ENCODE measurements at regions not wholly inside any gene's neighbourhood (a gene's known extent, or its start where the extent isn't known, plus 50 kb on each side); places are given as distances from the start of the nearest gene placed in this dataset.

DNA sequence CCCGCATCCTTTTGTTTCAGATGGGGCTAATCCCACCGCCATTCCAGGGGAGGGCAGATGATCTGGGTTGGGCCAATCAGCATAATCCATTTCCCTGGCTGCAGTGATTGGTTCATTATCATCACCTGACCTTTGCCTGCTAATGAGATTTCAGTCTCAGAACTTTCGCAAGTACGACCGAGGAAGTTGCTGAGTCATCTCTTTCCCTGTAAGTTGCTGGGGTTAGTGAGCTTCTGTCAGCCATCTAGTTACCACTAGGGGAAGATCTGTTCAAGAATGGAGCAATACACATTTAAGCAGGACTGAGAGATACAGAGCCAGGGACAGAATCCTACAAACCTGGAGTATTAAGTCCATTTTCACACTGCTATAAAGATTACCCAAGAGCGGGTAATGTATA is 65.3 kb upstream of the NUDT7 start:
- H3K23ac ChIP-seq (ENCODE audit: low read length): no peak overlapping the region
- WGBS (ENCODE audit: extremely low coverage, insufficient coverage, insufficient read length): no CpG with 5 or more reads among the region's 6 CpGs

DNA sequence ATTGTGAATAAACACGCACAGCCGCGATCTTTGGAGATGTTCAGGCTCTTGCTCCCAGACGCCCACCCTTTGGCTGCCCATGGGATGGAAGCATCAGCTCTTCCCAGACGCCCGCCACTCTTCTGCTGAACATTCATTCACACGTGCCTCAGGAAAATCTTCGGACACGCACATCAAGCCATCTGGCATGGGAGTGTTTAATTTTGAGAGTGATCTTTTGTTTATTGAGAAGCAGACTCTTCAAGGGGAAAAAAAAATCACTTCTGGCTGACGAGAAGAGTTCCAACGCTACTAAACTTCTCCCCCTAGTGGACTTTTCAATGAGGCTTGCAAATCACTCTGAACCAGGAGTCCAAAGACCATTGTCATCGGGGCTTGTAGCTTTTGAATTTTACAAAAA is 62.0 kb upstream of the NUDT7 start:
- H4K12ac ChIP-seq (ENCODE audit: low read depth, low read length): no peak overlapping the region
- no peak overlapping the region for H2AK5ac ChIP-seq (ENCODE audit: low read length)
- no peak overlapping the region for H4K8ac ChIP-seq (ENCODE audit: low read depth, low read length)
- H3K27ac ChIP-seq (ENCODE audit: low read depth, low read length): no peak overlapping the region
- no peak overlapping the region for H2BK12ac ChIP-seq (ENCODE audit: low read length)
- H3K4me2 ChIP-seq (ENCODE audit: low read length): no peak overlapping the region
- no peak overlapping the region for H4K91ac ChIP-seq (ENCODE audit: low read depth, low read length)
- H2BK120ac ChIP-seq (ENCODE audit: insufficient read depth, low read length, poor library complexity): no peak overlapping the region
- no peak overlapping the region for H3K23ac ChIP-seq (ENCODE audit: low read length)
- no peaks in the 10 kb centered on the region for H3K4me1 ChIP-seq (ENCODE audit: control insufficient read depth in 1 of 2, insufficient read depth in 2 of 2, low read length in 2 of 2)
- H3K9me3 ChIP-seq (ENCODE audit: insufficient read depth, low read depth, low read length): peaks cover 3% of the 10 kb centered on the region
- no peaks in the 10 kb centered on the region for H3K27me3 ChIP-seq (ENCODE audit: insufficient read depth, low read length)
- H3K4me3 ChIP-seq (ENCODE audit: low read depth, low read length): no peak overlapping the region
- no peak overlapping the region for H3K4ac ChIP-seq (ENCODE audit: low read depth, low read length)
- no peaks in the 10 kb centered on the region for H3K36me3 ChIP-seq (ENCODE audit: control insufficient read depth in 1 of 2, insufficient read depth in 2 of 2, low read length in 2 of 2)
- no peak overlapping the region for H3K14ac ChIP-seq (ENCODE audit: low read length)
- no peak overlapping the region for H3K18ac ChIP-seq (ENCODE audit: low read length)
- no peak overlapping the region for H2AFZ ChIP-seq (ENCODE audit: insufficient read depth, low read length, poor library complexity)
- peak in 1 of 2 donors; percentile 68 for DNase-seq
- no peak overlapping the region for H2BK5ac ChIP-seq (ENCODE audit: low read depth, low read length, poor library complexity)
- no CpG with 5 or more reads among the region's 12 CpGs for WGBS (ENCODE audit: extremely low coverage, insufficient coverage, insufficient read length)
- no peak overlapping the region for H3K9ac ChIP-seq (ENCODE audit: low read length)
- H3K79me2 ChIP-seq (ENCODE audit: control insufficient read depth, insufficient read depth, low read length, poor library complexity): no peaks in the 10 kb centered on the region
- no peaks in the 10 kb centered on the region for H3K79me1 ChIP-seq (ENCODE audit: low read length)

More for the DNA sequence above, 65.3 kb upstream of the NUDT7 start:
- H3K14ac ChIP-seq (ENCODE audit: low read length): no peak overlapping the region
- H3K27ac ChIP-seq (ENCODE audit: low read depth, low read length): no peak overlapping the region
- no peak overlapping the region for H3K4ac ChIP-seq (ENCODE audit: low read depth, low read length)
- H3K36me3 ChIP-seq (ENCODE audit: control insufficient read depth in 1 of 2, insufficient read depth in 2 of 2, low read length in 2 of 2): no peaks in the 10 kb centered on the region
- no peak overlapping the region for H4K12ac ChIP-seq (ENCODE audit: low read depth, low read length)
- peak in 1 of 2 donors; percentile 44 for DNase-seq
- H4K8ac ChIP-seq (ENCODE audit: low read depth, low read length): no peak overlapping the region
- H3K79me1 ChIP-seq (ENCODE audit: low read length): no peaks in the 10 kb centered on the region
- H2BK5ac ChIP-seq (ENCODE audit: low read depth, low read length, poor library complexity): no peak overlapping the region
- H3K9me3 ChIP-seq (ENCODE audit: insufficient read depth, low read depth, low read length): no peaks in the 10 kb centered on the region
- no peak overlapping the region for H3K9ac ChIP-seq (ENCODE audit: low read length)
- no peak overlapping the region for H3K18ac ChIP-seq (ENCODE audit: low read length)
- no peak overlapping the region for H2AK5ac ChIP-seq (ENCODE audit: low read length)
- H3K4me3 ChIP-seq (ENCODE audit: low read depth, low read length): no peak overlapping the region
- H2AFZ ChIP-seq (ENCODE audit: insufficient read depth, low read length, poor library complexity): no peak overlapping the region
- no peak overlapping the region for H2BK120ac ChIP-seq (ENCODE audit: insufficient read depth, low read length, poor library complexity)
- no peak overlapping the region for H3K4me2 ChIP-seq (ENCODE audit: low read length)
- no peak overlapping the region for H4K91ac ChIP-seq (ENCODE audit: low read depth, low read length)
- no peak overlapping the region for H2BK12ac ChIP-seq (ENCODE audit: low read length)
- no peaks in the 10 kb centered on the region for H3K27me3 ChIP-seq (ENCODE audit: insufficient read depth, low read length)
- no peaks in the 10 kb centered on the region for H3K79me2 ChIP-seq (ENCODE audit: control insufficient read depth, insufficient read depth, low read length, poor library complexity)
- no peaks in the 10 kb centered on the region for H3K4me1 ChIP-seq (ENCODE audit: control insufficient read depth in 1 of 2, insufficient read depth in 2 of 2, low read length in 2 of 2)

DNA sequence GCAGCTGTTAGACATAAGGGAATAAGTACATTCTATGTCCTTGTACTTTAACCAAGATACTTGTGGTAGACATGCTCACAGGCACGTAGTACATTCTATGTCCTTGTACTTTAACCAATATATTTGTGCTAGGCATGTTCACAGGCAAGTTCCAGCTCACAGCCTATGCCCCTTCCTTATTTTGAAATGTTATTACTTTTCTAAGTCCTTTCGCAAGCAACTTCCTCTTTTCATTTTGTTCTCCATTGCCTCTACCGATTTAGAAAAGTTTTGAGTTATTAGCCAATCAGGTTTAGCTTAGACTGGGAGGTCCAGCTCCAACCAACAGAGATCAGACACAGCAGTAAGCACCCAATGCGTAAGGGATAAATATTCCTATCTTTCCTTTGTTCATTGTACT is 60.1 kb upstream of the NUDT7 start:
- no peak overlapping the region for H4K12ac ChIP-seq (ENCODE audit: low read depth, low read length)
- no peak overlapping the region for H2AFZ ChIP-seq (ENCODE audit: insufficient read depth, low read length, poor library complexity)
- no peak overlapping the region for H3K4me2 ChIP-seq (ENCODE audit: low read length)
- H3K23ac ChIP-seq (ENCODE audit: low read length): no peak overlapping the region
- no peak overlapping the region for H3K27ac ChIP-seq (ENCODE audit: low read depth, low read length)
- no peak overlapping the region for H3K4ac ChIP-seq (ENCODE audit: low read depth, low read length)
- H2AK5ac ChIP-seq (ENCODE audit: low read length): no peak overlapping the region
- no peaks in the 10 kb centered on the region for H3K27me3 ChIP-seq (ENCODE audit: insufficient read depth, low read length)
- no peak overlapping the region for H3K18ac ChIP-seq (ENCODE audit: low read length)
- H3K4me1 ChIP-seq (ENCODE audit: control insufficient read depth in 1 of 2, insufficient read depth in 2 of 2, low read length in 2 of 2): no peaks in the 10 kb centered on the region
- H3K9me3 ChIP-seq (ENCODE audit: insufficient read depth, low read depth, low read length): peaks cover 3% of the 10 kb centered on the region
- H4K8ac ChIP-seq (ENCODE audit: low read depth, low read length): no peak overlapping the region
- H4K91ac ChIP-seq (ENCODE audit: low read depth, low read length): no peak overlapping the region
- H3K4me3 ChIP-seq (ENCODE audit: low read depth, low read length): no peak overlapping the region
- no peak overlapping the region for H2BK120ac ChIP-seq (ENCODE audit: insufficient read depth, low read length, poor library complexity)
- no peak overlapping the region for H2BK5ac ChIP-seq (ENCODE audit: low read depth, low read length, poor library complexity)
- no peak overlapping the region for H3K14ac ChIP-seq (ENCODE audit: low read length)
- WGBS (ENCODE audit: extremely low coverage, insufficient coverage, insufficient read length): no CpG with 5 or more reads among the region's 4 CpGs
- H3K36me3 ChIP-seq (ENCODE audit: control insufficient read depth in 1 of 2, insufficient read depth in 2 of 2, low read length in 2 of 2): no peaks in the 10 kb centered on the region
- no peaks in the 10 kb centered on the region for H3K79me1 ChIP-seq (ENCODE audit: low read length)
- no peak overlapping the region for H3K9ac ChIP-seq (ENCODE audit: low read length)
- no peak for DNase-seq
- no peaks in the 10 kb centered on the region for H3K79me2 ChIP-seq (ENCODE audit: control insufficient read depth, insufficient read depth, low read length, poor library complexity)
- no peak overlapping the region for H2BK12ac ChIP-seq (ENCODE audit: low read length)

GRCh38 chr16:77663711-77664110 is 58.6 kb upstream of the NUDT7 start:
- Histone ChIP-seq H2BK5ac (ENCODE audit: low read depth, low read length, poor library complexity) (no peak overlapping the region), H3K79me1 (ENCODE audit: low read length) (no peaks in the 10 kb centered on the region), H3K4ac (ENCODE audit: low read depth, low read length) (no peak overlapping the region), H2BK120ac (ENCODE audit: insufficient read depth, low read length, poor library complexity) (no peak overlapping the region), H3K23ac (ENCODE audit: low read length) (no peak overlapping the region), H3K9ac (ENCODE audit: low read length) (no peak overlapping the region), H4K91ac (ENCODE audit: low read depth, low read length) (no peak overlapping the region), H3K4me1 (ENCODE audit: control insufficient read depth in 1 of 2, insufficient read depth in 2 of 2, low read length in 2 of 2) (no peaks in the 10 kb centered on the region), H3K9me3 (ENCODE audit: insufficient read depth, low read depth, low read length) (peaks cover 3% of the 10 kb centered on the region), H2BK12ac (ENCODE audit: low read length) (no peak overlapping the region), H3K36me3 (ENCODE audit: control insufficient read depth in 1 of 2, insufficient read depth in 2 of 2, low read length in 2 of 2) (no peaks in the 10 kb centered on the region), H2AFZ (ENCODE audit: insufficient read depth, low read length, poor library complexity) (no peak overlapping the region), H4K12ac (ENCODE audit: low read depth, low read length) (no peak overlapping the region), H2AK5ac (ENCODE audit: low read length) (no peak overlapping the region), H4K8ac (ENCODE audit: low read depth, low read length) (no peak overlapping the region), H3K4me3 (ENCODE audit: low read depth, low read length) (no peak overlapping the region), H3K79me2 (ENCODE audit: control insufficient read depth, insufficient read depth, low read length, poor library complexity) (no peaks in the 10 kb centered on the region), H3K27ac (ENCODE audit: low read depth, low read length) (no peak overlapping the region), H3K18ac (ENCODE audit: low read length) (no peak overlapping the region), H3K27me3 (ENCODE audit: insufficient read depth, low read length) (no peaks in the 10 kb centered on the region), H3K4me2 (ENCODE audit: low read length) (no peak overlapping the region), H3K14ac (ENCODE audit: low read length) (no peak overlapping the region)
- WGBS (ENCODE audit: extremely low coverage, insufficient coverage, insufficient read length): no CpG with 5 or more reads among the region's 2 CpGs
- no peak for DNase-seq
